Panc1 (cell line): ENCODE measurements at regions not wholly inside any gene's neighbourhood (a gene's known extent, or its start where the extent isn't known, plus 50 kb on each side); places are given as distances from the start of the nearest gene placed in this dataset.

Source experiments
- ATAC-seq: fragments of 200-7000 bp; cut with Tn5 transposase; 2 replicates; pipeline ENCODE4 v1.9.1; 2020; ENCODE audit warnings: mild to moderate bottlenecking, moderate library complexity
- BruUV-seq: library from RNA; stranded (reverse); fragments of 400-500 nt; replicated peaks from 2 replicates; lab custom pipeline; 2021; lab: Mats Ljungman, UMichigan
- CTCF ChIA-PET: fragments of 300-600 bp; sonication (Branson Sonifier 250); formaldehyde crosslinking; loops from one replicate; lab custom pipeline; 2022; ENCODE audit warnings: antibody characterized with exemption; lab: Charles Lee
- POLR2A ChIA-PET: fragments of 300-600 bp; sonication (Branson Sonifier 250); formaldehyde crosslinking; loops from one replicate; lab custom pipeline; 2022; ENCODE audit warnings: antibody characterized with exemption; lab: Charles Lee
- DNase-seq: peaks from one replicate; pipeline ENCODE4 v3.0.0-alpha.2; 2010; ENCODE audit warnings: low read depth, low spot score
- H3K27ac ChIP-seq: 2 replicates; pipeline ENCODE4 v1.5.1; 2011; ENCODE audit warnings: mild to moderate bottlenecking, low read length, inconsistent platforms
- H3K27me3 ChIP-seq: fragments of 200-500 bp; sonication (Bioruptor generic); 2 replicates; pipeline ENCODE4 v1.6.0; 2014; ENCODE audit warnings: low read length, inconsistent platforms; ENCODE audit not compliant: control insufficient read depth, insufficient read depth
- H3K36me3 ChIP-seq: fragments of 200-500 bp; sonication (Bioruptor generic); 2 replicates; pipeline ENCODE4 v1.5.1; 2014; ENCODE audit warnings: inconsistent platforms, mild to moderate bottlenecking, low read length, moderate library complexity; ENCODE audit not compliant: control insufficient read depth, insufficient read depth
- H3K4me1 ChIP-seq: 2 replicates; pipeline ENCODE4 v1.5.1; 2011; ENCODE audit warnings: inconsistent platforms, mild to moderate bottlenecking, low read length, moderate library complexity; ENCODE audit not compliant: control insufficient read depth, insufficient read depth
- H3K4me3 ChIP-seq, 2 experiments: 2 replicates each; pipeline ENCODE4 v1.5.1; 2011 to 2012; ENCODE audit warnings: low read depth in 2 of 2, low read length in 2 of 2, mild to moderate bottlenecking in 2 of 2, inconsistent platforms in 1 of 2, moderate library complexity in 1 of 2
- H3K9me3 ChIP-seq: fragments of 200-500 bp; sonication (Bioruptor generic); 2 replicates; pipeline ENCODE4 v1.5.1; 2014; ENCODE audit warnings: low read depth, mild to moderate bottlenecking, inconsistent platforms, low read length, moderate library complexity; ENCODE audit not compliant: control insufficient read depth, insufficient read depth
- POLR2AphosphoS5 ChIP-seq: IDR thresholded peaks from 2 replicates; pipeline ENCODE4 v1.6.1; 2012; ENCODE audit warnings: mild to moderate bottlenecking, low read depth, low read length, moderate library complexity
- SIN3A ChIP-seq: IDR thresholded peaks from 2 replicates; pipeline ENCODE4 v1.6.1; 2012; ENCODE audit warnings: low read depth, mild to moderate bottlenecking, low read length, moderate library complexity, borderline replicate concordance; ENCODE audit not compliant: insufficient read depth
- TCF7L2 ChIP-seq: IDR thresholded peaks from 2 replicates; pipeline ENCODE4 v1.6.1; 2011; ENCODE audit warnings: mild to moderate bottlenecking, low read depth, low read length, inconsistent platforms
- in situ Hi-C: cut with HindIII; loops from 2 replicates; pipeline ENCODE4 v1.10.0; 2016; ENCODE audit warnings: low sequenced_read_pairs, low pct_unique_long_range_greater_than_20kb
- intact Hi-C: fragments of 100-400 bp; cut with micrococcal nuclease; formaldehyde crosslinking; loops from one replicate; pipeline ENCODE4 v1.10.0; 2022; ENCODE audit not compliant: unreplicated experiment
- TF ChIP-seq, protein P1 (sequence below): fragments of 450-650 bp; IDR thresholded peaks from 2 replicates; pipeline ENCODE4 v1.5.1; 2017; ENCODE audit warnings: mild to moderate bottlenecking
- TF ChIP-seq, protein P2 (sequence below), 2 experiments: IDR thresholded peaks; 2 replicates each; pipeline ENCODE4 v1.6.1; 2011 to 2012; ENCODE audit warnings: low read depth in 2 of 2, control low read depth in 1 of 2, low read length in 1 of 2, mild to moderate bottlenecking in 1 of 2, moderate library complexity in 1 of 2; ENCODE audit not compliant: insufficient read depth in 1 of 2

DNA sequence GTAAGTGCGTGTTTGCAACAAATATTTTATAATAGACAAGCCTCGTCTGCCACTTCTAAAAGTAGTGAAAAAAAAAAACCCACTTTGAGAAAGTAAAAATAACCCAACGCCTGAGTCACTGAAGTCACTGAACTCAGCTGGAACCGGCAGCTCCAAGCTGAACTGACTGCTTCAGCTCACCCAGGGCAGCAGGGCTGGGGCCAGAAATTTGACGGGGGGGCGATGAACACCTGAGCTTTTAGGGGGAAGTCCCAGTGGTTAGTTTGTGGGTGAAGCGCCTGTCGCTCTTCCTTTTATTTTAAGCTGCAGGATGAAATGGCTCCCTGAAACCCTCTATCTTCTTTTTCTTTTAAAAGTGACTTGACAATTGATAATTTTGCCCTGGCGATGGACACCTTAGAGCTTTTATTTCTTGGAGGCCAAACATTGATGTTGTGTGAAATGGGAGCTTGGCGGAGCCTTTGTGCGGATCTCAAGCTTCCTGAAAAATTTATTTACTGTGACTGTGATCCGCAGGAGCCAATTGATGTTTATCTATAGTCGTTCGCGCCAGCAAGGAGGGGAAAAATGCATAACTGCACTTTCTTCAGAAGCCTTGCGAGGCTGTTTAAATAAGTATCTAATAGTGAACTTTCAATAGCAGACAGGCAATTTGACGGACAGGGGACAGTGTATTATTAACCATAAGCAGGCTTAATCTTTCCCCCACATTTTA, 173.2 kb upstream of the MYL2 start:
- H3K4me3 ChIP-seq, result no peak overlapping the region
- DNase-seq, result no peak
- H3K36me3 ChIP-seq, result no peaks in the 10 kb centered on the region
- no TSS peak for BruUV-seq
- in situ Hi-C loops (no loop called here), intact Hi-C loops (no loop called here)
- CTCF ChIA-PET, result interaction anchor here (0.6 kb wide), 2 partner anchors 175 to 181 kb away, joined by 3 to 6 read pairs; no protein-coding TSS in a partner anchor
- ATAC-seq, result no peak
- no peak overlapping the region for H3K27ac ChIP-seq
- TF ChIP-seq, protein P1, sequence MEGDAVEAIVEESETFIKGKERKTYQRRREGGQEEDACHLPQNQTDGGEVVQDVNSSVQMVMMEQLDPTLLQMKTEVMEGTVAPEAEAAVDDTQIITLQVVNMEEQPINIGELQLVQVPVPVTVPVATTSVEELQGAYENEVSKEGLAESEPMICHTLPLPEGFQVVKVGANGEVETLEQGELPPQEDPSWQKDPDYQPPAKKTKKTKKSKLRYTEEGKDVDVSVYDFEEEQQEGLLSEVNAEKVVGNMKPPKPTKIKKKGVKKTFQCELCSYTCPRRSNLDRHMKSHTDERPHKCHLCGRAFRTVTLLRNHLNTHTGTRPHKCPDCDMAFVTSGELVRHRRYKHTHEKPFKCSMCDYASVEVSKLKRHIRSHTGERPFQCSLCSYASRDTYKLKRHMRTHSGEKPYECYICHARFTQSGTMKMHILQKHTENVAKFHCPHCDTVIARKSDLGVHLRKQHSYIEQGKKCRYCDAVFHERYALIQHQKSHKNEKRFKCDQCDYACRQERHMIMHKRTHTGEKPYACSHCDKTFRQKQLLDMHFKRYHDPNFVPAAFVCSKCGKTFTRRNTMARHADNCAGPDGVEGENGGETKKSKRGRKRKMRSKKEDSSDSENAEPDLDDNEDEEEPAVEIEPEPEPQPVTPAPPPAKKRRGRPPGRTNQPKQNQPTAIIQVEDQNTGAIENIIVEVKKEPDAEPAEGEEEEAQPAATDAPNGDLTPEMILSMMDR, result no peak
- H3K9me3 ChIP-seq, result no peaks in the 10 kb centered on the region
- H3K4me1 ChIP-seq, result no peaks in the 10 kb centered on the region
- H3K27me3 ChIP-seq, result peaks cover 6% of the 10 kb centered on the region
- POLR2A ChIA-PET, result no interaction called here

DNA sequence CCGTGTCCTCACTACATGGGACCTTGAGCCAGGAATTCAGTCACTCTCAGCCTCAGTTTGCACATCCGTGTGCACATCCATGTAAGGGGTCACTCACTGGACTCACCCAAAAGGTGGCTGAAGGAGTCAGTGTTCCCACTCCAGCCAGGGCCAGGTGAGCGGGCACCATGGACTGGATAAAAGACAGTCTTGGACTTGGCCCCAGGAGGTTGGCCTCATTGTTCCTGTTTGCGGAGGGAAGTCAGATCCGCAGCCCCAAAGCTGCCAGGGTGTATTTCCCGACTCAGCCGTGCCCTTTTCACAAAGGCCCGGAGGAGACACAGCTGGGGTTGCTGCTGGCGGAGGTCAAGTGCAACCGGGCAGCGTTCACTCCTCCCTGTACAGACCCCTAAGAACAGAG, 170.7 kb upstream of the MYL2 start:
- CTCF ChIA-PET, result no interaction called here
- Histone ChIP-seq H3K27me3 (peaks cover 7% of the 10 kb centered on the region), H3K27ac (no peak overlapping the region), H3K4me1 (no peaks in the 10 kb centered on the region), H3K9me3 (no peaks in the 10 kb centered on the region), H3K36me3 (no peaks in the 10 kb centered on the region), H3K4me3 (no peak overlapping the region)
- TF ChIP-seq SIN3A, result no peak
- TF ChIP-seq POLR2AphosphoS5, result no peak
- TF ChIP-seq, protein P2, sequence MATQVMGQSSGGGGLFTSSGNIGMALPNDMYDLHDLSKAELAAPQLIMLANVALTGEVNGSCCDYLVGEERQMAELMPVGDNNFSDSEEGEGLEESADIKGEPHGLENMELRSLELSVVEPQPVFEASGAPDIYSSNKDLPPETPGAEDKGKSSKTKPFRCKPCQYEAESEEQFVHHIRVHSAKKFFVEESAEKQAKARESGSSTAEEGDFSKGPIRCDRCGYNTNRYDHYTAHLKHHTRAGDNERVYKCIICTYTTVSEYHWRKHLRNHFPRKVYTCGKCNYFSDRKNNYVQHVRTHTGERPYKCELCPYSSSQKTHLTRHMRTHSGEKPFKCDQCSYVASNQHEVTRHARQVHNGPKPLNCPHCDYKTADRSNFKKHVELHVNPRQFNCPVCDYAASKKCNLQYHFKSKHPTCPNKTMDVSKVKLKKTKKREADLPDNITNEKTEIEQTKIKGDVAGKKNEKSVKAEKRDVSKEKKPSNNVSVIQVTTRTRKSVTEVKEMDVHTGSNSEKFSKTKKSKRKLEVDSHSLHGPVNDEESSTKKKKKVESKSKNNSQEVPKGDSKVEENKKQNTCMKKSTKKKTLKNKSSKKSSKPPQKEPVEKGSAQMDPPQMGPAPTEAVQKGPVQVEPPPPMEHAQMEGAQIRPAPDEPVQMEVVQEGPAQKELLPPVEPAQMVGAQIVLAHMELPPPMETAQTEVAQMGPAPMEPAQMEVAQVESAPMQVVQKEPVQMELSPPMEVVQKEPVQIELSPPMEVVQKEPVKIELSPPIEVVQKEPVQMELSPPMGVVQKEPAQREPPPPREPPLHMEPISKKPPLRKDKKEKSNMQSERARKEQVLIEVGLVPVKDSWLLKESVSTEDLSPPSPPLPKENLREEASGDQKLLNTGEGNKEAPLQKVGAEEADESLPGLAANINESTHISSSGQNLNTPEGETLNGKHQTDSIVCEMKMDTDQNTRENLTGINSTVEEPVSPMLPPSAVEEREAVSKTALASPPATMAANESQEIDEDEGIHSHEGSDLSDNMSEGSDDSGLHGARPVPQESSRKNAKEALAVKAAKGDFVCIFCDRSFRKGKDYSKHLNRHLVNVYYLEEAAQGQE (IDR thresholded peaks at IDR 0.05; ENCODE audit: insufficient read depth in 1 of 2, low read depth in 2 of 2, low read length in 1 of 2), result no peak
- TF ChIP-seq, protein P1, result no peak
- no peak for TF ChIP-seq TCF7L2
- intact Hi-C loops (no loop called here), in situ Hi-C loops (no loop called here)
- DNase-seq (no peak), ATAC-seq (no peak)
- POLR2A ChIA-PET, result interaction anchor here (0.5 kb wide), 1 partner anchor 426 kb away, joined by 3 read pairs; no protein-coding TSS in a partner anchor
- no TSS peak for BruUV-seq
